ENCODE measurements at regions not wholly inside any gene's neighbourhood (a gene's known extent, or its start where the extent isn't known, plus 50 kb on each side); places are given as distances from the start of the nearest gene placed in this dataset.

GRCh38 chr2:234752966-234753365 is 198.9 kb upstream of the SH3BP4 start:
- Mint-ChIP-seq H3K4me3 (no peak overlapping the region), H3K9me3 (peaks cover 3% of the 10 kb centered on the region), H3K27me3 (peaks cover 20% of the 10 kb centered on the region), H3K27ac (no peak overlapping the region), H3K36me3 (no peaks in the 10 kb centered on the region), H3K4me1 (peaks cover 5% of the 10 kb centered on the region)
- no peak for ATAC-seq

GRCh38 chr2:234751275-234751973 is 200.4 kb upstream of the SH3BP4 start:
- H3K4me1 Mint-ChIP-seq, result peaks cover 5% of the 10 kb centered on the region
- peaks cover 26% of the 10 kb centered on the region for H3K27me3 Mint-ChIP-seq
- no peak overlapping the region for H3K27ac Mint-ChIP-seq
- no peak overlapping the region for H3K4me3 Mint-ChIP-seq
- H3K36me3 Mint-ChIP-seq, result no peaks in the 10 kb centered on the region
- peaks cover 3% of the 10 kb centered on the region for H3K9me3 Mint-ChIP-seq
- no peak for ATAC-seq

GRCh38 chr2:234747833-234748559 is 203.8 kb upstream of the SH3BP4 start:
- Mint-ChIP-seq H3K27me3 (peaks cover 31% of the 10 kb centered on the region), H3K9me3 (peaks cover 7% of the 10 kb centered on the region), H3K36me3 (no peaks in the 10 kb centered on the region), H3K27ac (no peak overlapping the region), H3K4me3 (no peak overlapping the region), H3K4me1 (peaks cover 5% of the 10 kb centered on the region)
- no peak for ATAC-seq

- H3K4me1 Mint-ChIP-seq, result peaks cover 4% of the 10 kb centered on the region
- H3K9me3 Mint-ChIP-seq, result peaks cover 9% of the 10 kb centered on the region
- peaks cover 31% of the 10 kb centered on the region for H3K27me3 Mint-ChIP-seq
- H3K27ac Mint-ChIP-seq, result no peak overlapping the region
- no peak overlapping the region for H3K4me3 Mint-ChIP-seq
- no peaks in the 10 kb centered on the region for H3K36me3 Mint-ChIP-seq
- ATAC-seq, result no peak
These were observed 204.8 kb upstream of the SH3BP4 start for GRCh38 chr2:234747032-234747431.

GRCh38 chr2:234745347-234745746 is 206.5 kb upstream of the SH3BP4 start:
- Mint-ChIP-seq H3K27ac (no peak overlapping the region), H3K27me3 (peaks cover 44% of the 10 kb centered on the region), H3K36me3 (no peaks in the 10 kb centered on the region), H3K4me1 (no peaks in the 10 kb centered on the region), H3K9me3 (peaks cover 14% of the 10 kb centered on the region), H3K4me3 (no peak overlapping the region)
- no peak for ATAC-seq

- peaks cover 35% of the 10 kb centered on the region for H3K27me3 Mint-ChIP-seq
These were observed 209.8 kb upstream of the SH3BP4 start for GRCh38 chr2:234741976-234742375.

GRCh38 chr2:234739061-234739460 is 212.8 kb upstream of the SH3BP4 start:
- ATAC-seq, result no peak
- no peaks in the 10 kb centered on the region for H3K4me1 Mint-ChIP-seq
- no peak overlapping the region for H3K27ac Mint-ChIP-seq
- no peaks in the 10 kb centered on the region for H3K36me3 Mint-ChIP-seq
- no peak overlapping the region for H3K4me3 Mint-ChIP-seq
- H3K9me3 Mint-ChIP-seq, result peaks cover 13% of the 10 kb centered on the region
- peaks cover 32% of the 10 kb centered on the region for H3K27me3 Mint-ChIP-seq

More at GRCh38 chr2:234741976-234742375, 209.8 kb upstream of the SH3BP4 start:
- no peak for ATAC-seq
- no peaks in the 10 kb centered on the region for H3K4me1 Mint-ChIP-seq
- H3K9me3 Mint-ChIP-seq, result peaks cover 11% of the 10 kb centered on the region
- no peak overlapping the region for H3K4me3 Mint-ChIP-seq
- no peaks in the 10 kb centered on the region for H3K36me3 Mint-ChIP-seq
- H3K27ac Mint-ChIP-seq, result no peak overlapping the region

- Mint-ChIP-seq H3K27ac (no peak overlapping the region), H3K4me1 (no peaks in the 10 kb centered on the region), H3K27me3 (peaks cover 31% of the 10 kb centered on the region), H3K36me3 (no peaks in the 10 kb centered on the region), H3K9me3 (peaks cover 7% of the 10 kb centered on the region), H3K4me3 (no peak overlapping the region)
- ATAC-seq, result no peak
These were observed 216.0 kb upstream of the SH3BP4 start for GRCh38 chr2:234735829-234736228.

- H3K4me3 Mint-ChIP-seq, result no peak overlapping the region
- no peaks in the 10 kb centered on the region for H3K4me1 Mint-ChIP-seq
- H3K9me3 Mint-ChIP-seq, result peaks cover 7% of the 10 kb centered on the region
- ATAC-seq, result no peak
- no peaks in the 10 kb centered on the region for H3K36me3 Mint-ChIP-seq
- no peak overlapping the region for H3K27ac Mint-ChIP-seq
- peaks cover 29% of the 10 kb centered on the region for H3K27me3 Mint-ChIP-seq
These were observed 217.8 kb upstream of the SH3BP4 start for GRCh38 chr2:234733795-234734600.

GRCh38 chr2:234733093-234733489 is 218.7 kb upstream of the SH3BP4 start:
- Mint-ChIP-seq H3K27ac (no peak overlapping the region), H3K4me1 (no peaks in the 10 kb centered on the region), H3K9me3 (peaks cover 7% of the 10 kb centered on the region), H3K4me3 (no peak overlapping the region), H3K27me3 (peaks cover 24% of the 10 kb centered on the region), H3K36me3 (no peaks in the 10 kb centered on the region)
- no peak for ATAC-seq

- H3K4me1 Mint-ChIP-seq, result no peaks in the 10 kb centered on the region
- peaks cover 7% of the 10 kb centered on the region for H3K9me3 Mint-ChIP-seq
- peaks cover 18% of the 10 kb centered on the region for H3K27me3 Mint-ChIP-seq
- no peak for ATAC-seq
- no peak overlapping the region for H3K27ac Mint-ChIP-seq
- H3K36me3 Mint-ChIP-seq, result no peaks in the 10 kb centered on the region
- no peak overlapping the region for H3K4me3 Mint-ChIP-seq
These were observed 219.3 kb upstream of the SH3BP4 start for GRCh38 chr2:234732404-234733092.

- H3K4me1 Mint-ChIP-seq, result no peaks in the 10 kb centered on the region
- H3K9me3 Mint-ChIP-seq, result peaks cover 10% of the 10 kb centered on the region
- no peak overlapping the region for H3K27ac Mint-ChIP-seq
- no peaks in the 10 kb centered on the region for H3K36me3 Mint-ChIP-seq
- H3K4me3 Mint-ChIP-seq, result no peak overlapping the region
- no peak for ATAC-seq
- peaks cover 20% of the 10 kb centered on the region for H3K27me3 Mint-ChIP-seq
These were observed 220.6 kb upstream of the SH3BP4 start for GRCh38 chr2:234731236-234731635.

- H3K9me3 Mint-ChIP-seq, result peaks cover 5% of the 10 kb centered on the region
- H3K4me3 Mint-ChIP-seq, result no peak overlapping the region
- no peaks in the 10 kb centered on the region for H3K4me1 Mint-ChIP-seq
- peaks cover 30% of the 10 kb centered on the region for H3K27me3 Mint-ChIP-seq
- H3K36me3 Mint-ChIP-seq, result no peaks in the 10 kb centered on the region
- ATAC-seq, result no peak
- no peak overlapping the region for H3K27ac Mint-ChIP-seq
These were observed 221.7 kb upstream of the SH3BP4 start for GRCh38 chr2:234730066-234730640.

- no peak for ATAC-seq
- Mint-ChIP-seq H3K9me3 (peaks cover 4% of the 10 kb centered on the region), H3K4me3 (no peak overlapping the region), H3K4me1 (no peaks in the 10 kb centered on the region), H3K36me3 (no peaks in the 10 kb centered on the region), H3K27ac (no peak overlapping the region), H3K27me3 (peaks cover 19% of the 10 kb centered on the region)
These were observed 226.1 kb upstream of the SH3BP4 start for GRCh38 chr2:234725528-234726264.
